NOMO-1 treated with dmso at 0.1 percent for 144 hours (cell line): ENCODE measurements at regions not wholly inside any gene's neighbourhood (a gene's known extent, or its start where the extent isn't known, plus 50 kb on each side); places are given as distances from the start of the nearest gene placed in this dataset.
"Not testable (repeated sequence)": the region's sequence is repeated elsewhere in the genome, so short reads cannot be mapped to it uniquely, and the experiment has no call there.

Experiments
- DNase-seq: peaks from one replicate; lab custom pipeline; 2025; ENCODE audit not compliant: unreplicated experiment; lab: John Stamatoyannopoulos, UW

DNA sequence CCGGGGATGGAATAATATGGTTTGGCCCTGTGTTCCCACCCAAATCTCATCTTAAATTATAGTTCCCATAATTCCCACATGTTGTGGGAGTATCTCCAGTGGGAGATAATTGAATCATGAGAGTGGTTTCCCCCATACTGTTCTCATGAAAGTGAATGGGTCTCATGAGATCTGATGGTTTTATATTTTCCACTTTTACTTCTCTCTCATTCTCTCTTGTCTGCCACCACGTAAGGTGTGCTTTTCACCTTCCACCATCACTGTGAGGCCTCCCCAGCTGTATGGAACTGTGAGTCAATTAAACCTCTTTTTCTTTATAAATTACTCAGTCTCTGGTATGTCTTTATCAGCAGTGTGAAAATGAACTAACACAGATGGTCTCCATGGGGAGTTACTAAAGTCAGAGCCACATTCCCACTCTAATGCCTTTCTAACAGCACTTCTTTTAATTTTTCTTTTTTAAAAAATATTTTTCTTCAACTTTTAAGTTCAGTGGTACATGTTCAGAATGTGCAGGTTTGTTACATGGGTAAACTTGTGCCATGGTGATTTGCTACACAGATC lies 306.6 kb downstream of the DTHD1 start:
- DNase-seq, result no peak

DNA sequence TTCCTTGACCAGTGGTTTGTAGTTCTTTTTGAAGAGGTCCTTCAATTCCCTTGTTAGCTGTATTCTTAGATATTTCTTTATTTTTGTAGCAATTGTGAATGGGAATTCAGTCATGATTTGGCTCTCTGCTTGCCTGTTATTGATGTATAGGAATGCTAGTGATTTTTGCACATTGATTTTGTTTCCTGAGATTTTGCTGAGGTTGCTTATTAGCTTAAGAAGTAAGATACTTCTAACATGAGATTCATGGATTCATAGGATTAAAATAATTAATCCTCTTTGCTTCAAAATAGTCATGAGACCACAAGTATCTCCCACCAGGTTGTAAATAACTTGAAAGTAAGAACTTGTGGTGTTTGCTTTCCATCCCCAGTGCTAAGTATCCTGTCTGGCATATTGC lies 308.9 kb downstream of the DTHD1 start:
- DNase-seq, result no peak

DNA sequence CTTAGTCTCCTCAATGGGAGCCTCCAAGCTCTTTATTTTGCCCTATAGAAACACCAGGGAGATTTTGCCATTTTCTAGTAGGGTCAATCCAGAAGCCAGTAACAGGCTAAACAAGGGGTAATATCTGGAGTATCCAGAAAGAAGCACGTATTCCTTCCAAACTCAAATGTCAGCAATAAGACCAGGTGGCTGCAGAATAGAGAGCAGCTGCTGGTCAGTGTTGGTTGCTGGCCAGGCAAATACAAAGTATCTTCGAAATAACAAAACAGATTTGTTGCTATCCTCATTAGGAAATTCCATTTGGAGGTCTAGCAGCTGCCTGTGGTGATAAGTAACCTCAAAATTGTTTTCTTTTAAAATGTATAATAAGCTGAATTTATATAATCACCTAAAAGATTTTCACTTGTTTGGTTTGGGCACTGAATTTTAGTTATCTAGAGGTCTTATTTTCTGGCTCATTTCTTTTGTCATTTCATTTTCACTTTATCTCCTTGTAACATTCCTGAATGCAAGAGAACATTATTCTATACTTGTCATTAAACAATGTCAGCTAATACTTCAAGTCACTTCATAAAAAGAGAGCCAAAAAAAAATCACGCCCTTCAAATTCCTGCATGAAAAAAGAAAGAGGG lies 320.6 kb downstream of the DTHD1 start:
- DNase-seq, result no peak

DNA sequence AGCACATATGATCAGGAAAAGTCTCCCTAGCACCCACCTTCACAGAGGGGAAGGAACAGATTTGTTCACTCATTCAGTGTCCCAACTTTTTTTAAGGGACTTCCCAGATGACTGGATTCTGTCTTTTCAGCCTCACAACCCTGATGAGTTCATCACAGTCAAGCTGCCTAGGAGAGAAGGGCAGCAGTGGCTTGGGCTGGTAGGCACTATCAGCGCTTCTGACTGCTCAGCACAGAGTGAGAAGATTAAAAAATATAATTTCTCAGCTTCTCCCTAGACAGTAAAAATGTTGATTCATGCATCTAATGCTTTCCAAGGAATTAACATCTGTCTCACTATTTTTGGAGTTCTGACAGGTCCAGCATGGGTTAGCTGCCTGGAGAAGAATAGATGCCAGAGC lies 328.2 kb downstream of the DTHD1 start:
- DNase-seq, result no peak

DNA sequence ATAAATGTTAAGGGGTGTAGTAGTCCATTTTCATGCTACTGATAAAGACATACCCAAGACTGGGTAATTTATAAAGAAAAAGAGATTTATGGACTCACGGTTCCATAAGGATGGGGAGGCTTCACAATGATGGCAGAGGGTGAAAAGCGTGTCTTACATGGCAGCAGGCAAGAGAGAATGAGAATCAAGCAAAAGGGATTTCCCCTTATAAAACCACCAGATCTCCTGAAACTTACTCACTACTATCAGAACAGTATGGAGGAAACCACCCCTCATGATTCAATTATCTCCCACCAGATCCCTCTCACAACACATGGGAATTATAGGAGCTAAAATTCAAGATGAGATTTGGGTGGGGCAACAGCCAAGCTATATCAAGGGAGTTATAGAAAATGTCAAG lies 329.2 kb downstream of the DTHD1 start:
- DNase-seq, result no peak

DNA sequence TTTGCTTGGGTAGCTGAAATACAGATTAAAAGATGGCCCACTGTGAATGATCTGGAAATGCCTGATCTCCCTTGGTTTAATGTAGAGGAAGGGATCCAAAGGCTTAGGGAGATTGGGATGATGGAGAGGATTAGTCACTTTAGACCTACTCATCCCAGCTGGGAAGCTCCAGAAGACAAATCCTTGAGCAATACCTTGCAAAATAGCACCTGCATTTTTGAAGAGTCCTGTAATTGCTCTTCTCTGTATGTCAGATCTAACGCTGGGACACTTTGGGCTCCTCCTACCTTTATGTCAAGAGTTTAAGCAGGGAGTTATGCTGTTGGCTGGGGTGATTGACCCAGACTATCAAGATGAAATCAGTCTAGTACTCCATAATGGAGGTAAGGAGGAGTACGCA lies 331.7 kb downstream of the DTHD1 start:
- not testable (repeated sequence) for DNase-seq

DNA sequence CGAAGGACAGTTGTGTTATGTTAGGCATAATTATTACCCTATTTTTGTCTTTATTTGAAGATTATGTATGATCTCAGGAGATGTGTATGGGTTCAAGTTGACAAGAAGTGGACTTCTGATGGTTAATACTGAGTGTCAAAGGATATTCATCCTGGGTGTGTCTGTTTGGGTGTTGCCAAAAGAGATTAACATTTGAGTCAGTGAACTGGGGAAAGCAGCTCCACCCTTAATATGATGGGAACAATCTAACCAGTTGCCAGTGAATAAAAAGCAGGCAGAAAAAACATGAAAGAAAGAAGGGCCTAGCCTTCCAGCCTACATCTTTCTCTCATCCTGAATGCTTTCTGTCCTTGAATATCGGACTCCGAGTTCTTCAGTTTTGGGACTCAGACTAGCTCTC lies 332.6 kb downstream of the DTHD1 start:
- DNase-seq, result no peak

DNA sequence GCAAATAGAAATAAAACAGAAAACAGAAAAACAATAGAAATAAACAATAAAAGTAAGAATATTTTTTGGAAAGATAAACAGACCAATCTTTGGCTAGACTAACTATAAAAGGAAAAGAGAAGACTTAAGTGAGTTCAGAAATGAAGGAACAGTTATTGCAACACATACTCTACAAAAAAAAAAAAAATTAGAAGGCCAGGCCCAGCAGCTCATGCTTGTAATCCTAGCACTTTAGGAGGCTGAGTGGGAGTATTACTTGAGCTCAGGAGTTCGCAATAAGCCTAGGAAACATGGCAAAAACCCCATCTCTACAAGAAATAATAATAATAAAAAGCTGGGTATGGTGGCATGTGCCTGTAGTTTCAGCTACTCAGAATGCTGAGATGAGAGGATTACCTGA lies 336.7 kb downstream of the DTHD1 start:
- DNase-seq, result no peak

DNA sequence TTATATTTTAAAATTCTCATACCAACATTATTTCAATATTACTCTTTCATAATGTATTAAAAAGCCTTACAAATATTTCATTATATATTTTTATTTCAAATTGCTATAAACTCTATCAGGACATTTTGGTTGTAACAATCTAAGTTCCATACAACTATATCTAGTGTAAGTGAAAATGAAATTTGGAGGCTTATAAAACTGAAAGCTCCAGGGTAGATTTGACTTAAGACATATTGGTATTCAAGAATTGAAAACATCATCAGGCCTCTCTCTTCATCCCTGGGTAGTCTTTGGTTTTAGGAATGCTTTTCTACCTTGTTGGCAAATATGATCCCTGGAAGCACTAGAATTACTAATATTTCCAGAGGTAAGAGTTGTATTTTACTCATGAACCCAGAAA lies 342.6 kb downstream of the DTHD1 start:
- no peak for DNase-seq

DNA sequence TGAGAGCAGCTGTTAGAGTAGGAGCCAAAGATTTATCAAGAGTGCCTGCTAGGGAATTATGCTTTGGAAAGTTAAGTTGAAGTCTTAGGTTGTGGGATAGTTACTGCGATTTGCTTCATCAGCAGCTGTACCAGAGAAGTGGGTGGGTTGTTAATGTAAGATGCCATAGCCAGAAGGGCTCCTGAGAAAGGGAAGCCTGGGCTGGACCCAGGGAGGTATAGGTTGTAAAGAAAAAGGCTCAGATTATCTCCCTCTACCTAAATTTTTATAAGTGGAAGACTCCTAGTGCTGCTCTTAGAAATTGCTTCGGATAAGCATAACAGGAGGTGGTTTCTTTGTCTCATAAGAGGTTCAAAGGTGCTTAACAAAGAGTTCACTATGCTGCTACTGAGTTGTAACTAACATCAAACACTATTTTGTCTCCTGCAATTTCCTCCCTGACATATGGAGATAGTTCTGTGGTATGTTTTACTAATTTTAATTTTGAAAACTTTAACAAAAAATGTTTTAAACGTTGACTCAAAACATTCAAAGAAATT lies 356.9 kb downstream of the DTHD1 start:
- no peak for DNase-seq

DNA sequence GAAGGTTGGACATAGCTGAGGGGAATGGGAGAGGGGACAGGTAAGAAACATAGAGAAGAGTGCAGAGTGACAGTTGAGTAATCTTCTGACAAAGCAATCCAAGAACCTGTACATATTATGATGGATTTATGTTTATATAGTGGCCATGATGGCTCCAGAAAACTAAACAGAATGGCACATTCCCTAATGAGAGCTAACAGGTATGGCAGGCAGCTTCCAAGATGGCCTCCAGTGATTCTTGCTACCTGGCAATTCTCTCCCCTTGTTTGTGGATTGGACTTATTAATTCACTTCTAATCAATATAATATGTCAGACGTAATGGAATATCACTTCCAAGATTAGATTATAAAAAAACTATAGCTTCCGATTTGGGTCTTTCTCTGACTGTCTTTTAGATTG lies 359.5 kb downstream of the DTHD1 start:
- no peak for DNase-seq

DNA sequence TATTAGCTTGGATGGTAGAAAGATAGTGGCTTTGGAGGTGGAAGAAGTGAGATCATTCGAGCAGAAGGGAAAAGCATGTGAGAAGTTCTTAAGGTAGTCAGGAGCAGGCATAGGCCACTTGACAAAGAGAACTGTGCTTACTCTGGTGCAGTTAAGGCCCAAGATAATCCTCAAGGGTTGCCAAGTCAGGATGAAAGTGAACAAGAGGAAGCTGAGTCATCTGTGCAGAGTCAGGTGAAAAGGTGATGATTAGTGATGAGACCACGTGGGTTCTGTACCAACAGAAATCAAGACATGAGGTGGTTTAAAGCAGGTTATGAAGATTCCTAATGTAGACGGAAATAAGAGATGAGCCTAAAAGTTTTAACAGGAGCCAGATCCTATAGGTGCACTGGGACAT lies 369.8 kb downstream of the DTHD1 start:
- no peak for DNase-seq

DNA sequence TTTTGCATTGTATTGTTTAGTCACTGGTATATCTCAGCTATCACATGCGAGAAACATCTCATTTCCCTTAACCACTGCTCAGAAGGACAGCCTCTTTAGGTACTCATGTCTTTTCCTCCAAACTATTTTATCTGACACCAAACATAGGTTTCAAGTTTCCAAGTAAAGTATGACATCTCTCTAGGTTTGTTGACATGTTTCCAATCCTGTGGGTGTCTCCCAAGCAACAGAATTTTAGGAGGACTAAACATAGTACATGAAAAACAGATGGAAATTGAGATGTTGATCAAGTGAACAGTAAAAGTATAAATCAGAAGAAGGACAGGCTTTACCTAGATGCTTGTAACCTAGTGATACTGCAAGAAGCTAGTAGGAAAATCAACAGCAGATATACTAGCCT lies 371.4 kb downstream of the DTHD1 start:
- no peak for DNase-seq

DNA sequence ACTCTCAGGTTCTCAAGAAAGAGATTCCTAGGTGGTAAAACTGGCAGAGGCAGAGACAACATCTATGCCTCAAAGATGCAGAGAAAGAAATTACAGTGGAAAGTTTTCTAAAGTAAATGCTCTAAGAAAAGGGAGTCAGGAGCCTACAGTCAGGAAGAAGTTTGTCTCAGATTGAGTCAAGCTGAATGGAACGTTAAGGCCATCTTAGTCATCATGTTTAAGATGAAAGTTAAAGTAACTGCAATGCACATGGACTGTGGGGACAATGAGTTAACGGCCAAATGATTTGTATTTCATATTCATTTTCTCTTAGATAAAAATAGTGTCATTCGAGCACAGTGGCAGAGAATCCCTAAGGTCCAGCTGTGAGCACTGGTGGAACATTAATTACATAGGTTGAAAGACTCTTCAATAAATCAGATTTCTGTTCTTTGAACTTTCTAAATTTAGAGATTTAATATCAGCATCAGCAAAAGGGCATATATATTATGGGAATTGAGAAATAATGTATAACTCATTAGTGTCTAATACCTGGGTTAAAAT lies 384.6 kb downstream of the DTHD1 start:
- no peak for DNase-seq

DNA sequence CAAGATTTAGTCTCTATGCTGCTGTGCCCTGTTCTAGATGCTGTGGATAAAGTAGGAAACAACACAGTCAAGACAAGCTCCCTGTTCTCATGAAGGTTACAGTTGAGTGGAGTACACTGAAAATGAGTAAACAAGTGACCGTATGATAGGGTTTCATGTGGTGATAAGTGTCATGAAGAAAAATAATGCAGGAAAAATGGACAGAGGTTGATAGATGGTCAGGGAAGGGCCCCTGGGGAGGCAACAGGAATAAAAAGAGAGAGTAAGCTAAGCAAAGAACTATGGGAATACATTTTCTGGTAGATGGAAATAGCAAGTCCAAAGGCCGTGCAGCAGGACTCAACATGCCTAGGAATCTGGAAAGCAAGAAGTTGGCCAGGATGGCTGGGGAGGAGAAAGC lies 394.0 kb downstream of the DTHD1 start:
- no peak for DNase-seq

DNA sequence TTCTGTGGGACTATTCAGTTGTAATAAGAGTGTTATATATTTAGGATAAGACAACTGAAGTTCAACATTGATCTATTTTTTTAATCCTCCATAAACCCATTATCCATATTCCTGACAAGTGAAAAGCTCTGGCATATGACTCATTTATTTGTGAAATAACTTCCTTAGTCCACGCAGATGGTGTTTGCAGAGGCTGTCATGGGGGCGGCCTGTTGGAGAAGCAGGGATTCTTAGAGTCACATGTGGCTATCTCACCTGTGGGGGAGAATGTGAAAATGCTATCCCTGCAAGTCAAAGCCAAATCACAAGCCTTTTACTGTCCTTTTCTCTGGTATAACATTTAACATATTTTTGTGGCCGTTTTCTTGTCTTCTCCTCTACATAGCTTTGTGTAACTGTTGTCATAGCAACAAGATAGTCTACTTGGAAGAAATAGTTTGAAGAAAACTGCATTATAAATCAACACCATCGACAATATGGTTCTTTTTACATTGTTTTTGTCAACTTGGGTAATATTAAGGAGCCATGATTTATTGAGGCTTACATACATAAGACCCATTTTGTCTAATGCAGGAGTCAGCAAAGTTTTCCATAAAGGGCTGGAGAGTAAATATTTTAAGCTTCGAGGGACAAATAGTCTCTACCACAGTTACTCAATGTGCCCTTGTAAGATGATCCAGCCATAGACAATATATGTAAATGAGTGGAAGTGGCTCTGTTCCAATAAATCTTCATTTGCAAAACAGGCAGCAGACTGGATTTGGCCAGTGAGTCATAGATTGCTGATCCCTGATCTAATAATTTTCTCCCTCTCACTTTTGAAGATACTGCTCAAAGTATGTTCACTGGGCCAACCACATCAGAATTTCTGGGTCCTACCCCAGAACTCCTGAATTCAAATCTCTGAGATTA lies 395.0 kb downstream of the DTHD1 start:
- DNase-seq, result no peak

DNA sequence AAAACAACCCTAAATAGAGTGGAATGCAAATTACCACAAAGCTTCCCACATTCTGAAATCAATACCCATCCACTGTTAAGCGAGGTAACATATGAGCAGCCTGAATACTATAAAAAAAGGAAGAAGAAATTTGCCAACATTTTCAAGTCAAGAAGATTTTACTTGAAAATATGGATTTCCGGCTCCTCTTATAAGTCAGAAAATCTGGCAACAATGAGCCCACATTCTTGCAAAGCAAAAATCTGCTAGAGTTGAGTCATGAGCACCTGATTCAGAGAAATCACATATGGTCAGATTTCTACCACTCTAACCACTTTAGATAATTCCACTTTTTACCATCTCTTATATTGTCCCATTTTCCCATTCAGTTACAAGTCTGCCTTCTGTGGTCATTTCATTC lies 395.7 kb downstream of the DTHD1 start:
- DNase-seq, result no peak

DNA sequence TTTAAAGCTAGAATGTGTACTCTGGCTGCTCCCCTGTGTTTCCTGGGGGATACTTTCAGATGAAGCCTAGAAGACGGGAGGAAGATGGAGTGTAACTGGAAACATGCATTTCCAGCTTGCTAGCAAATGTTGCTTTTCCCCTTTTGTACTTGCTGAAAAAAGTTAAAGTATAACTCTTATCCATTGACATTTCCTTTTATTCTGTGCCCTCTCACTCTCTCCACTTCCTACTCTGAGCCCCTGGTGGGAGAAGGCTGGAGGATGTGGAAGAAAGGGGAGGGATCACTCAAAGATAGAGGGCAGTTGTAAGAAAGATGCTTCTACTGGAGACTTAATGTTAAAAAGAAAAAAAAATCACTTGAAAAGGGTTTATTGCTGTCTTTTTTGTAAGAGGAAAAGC lies 396.5 kb downstream of the DTHD1 start:
- DNase-seq, result no peak

DNA sequence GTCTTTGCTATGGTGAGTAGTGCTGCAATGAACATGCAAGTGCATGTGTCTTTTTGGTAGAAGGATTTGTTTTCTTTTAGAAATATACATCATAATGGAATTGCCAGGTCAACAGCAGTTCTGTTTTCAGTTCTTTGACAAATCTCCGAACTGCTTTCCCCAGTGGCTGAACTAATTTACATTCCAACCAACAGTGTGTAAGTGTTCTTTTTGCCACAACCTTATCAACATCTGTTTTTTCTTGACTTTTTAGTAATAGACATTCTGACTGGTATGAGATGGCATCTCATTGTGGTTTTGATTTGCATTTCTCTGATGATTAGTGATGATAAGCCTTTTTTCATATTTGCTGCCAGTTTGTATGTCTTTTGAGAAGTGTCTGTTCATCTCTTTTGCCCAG lies 406.3 kb downstream of the DTHD1 start:
- DNase-seq, result no peak

DNA sequence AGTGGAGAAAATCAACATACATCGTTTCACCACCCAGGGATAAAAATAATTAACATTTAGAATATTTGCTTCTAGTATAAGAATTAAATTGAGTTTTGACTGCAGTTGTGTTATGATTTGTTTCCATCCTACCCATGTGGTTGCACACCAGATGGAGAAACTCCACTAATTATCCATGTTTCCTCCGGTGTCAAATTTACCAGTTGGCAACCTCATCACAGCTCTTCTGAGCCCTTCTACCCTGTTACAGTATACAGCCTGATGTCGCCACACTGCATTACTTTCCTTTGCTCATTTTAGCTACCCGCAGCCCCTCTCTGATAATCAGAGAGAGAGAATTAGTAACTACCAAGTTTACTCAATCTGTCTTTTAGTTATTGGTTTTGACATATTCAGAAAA lies 411.2 kb downstream of the DTHD1 start:
- no peak for DNase-seq

DNA sequence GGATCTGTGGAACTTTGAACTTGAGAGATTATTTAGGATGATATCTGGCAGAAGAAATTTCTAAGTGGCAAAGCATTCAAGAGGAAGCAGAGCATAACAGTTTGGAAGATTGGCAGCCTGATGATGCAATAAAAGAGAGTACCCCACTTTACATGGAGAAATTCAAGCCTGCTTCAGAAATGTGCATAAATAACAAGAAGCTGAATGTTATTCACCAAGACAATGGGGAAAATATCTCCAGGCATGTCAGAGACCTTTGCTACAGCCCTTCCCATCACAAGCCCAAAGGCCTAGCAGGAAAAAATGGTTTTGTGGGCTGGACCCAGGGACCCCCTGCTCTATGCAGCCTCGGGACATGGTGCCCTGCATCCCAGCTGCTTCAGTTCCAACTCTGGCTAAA lies 420.8 kb downstream of the DTHD1 start:
- DNase-seq, result no peak

DNA sequence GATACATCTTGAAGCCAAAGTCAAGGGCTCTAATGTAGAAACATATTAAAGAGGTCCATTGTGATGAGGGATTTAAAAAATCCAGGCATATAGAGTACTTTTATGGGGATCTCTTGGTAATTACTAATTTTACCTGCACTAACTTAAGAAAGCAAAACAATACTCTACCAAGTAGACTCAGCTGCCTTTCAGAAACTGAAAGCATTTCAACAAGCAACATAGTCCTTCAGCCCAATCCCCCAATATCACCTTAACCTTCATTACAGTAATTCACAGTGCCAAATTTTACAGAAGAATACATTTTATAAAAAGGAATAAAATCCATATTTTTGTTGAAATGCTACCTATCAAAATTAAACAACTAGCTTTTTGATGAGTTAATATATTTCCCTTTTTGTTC lies 422.9 kb downstream of the DTHD1 start:
- no peak for DNase-seq
